IMR-90 (cell line): ENCODE measurements at regions not wholly inside any gene's neighbourhood (a gene's known extent, or its start where the extent isn't known, plus 50 kb on each side); places are given as distances from the start of the nearest gene placed in this dataset.

Experiments
- ATAC-seq: fragments of 200-7000 bp; cut with Tn5 transposase; 2 replicates; pipeline ENCODE4 v1.9.1; 2020; ENCODE audit warnings: low read depth, mild to moderate bottlenecking, moderate library complexity
- BruUV-seq: library from RNA; stranded (reverse); fragments of 400-500 nt; replicated peaks from 2 replicates; lab custom pipeline; 2021; lab: Mats Ljungman, UMichigan
- CTCF ChIA-PET: fragments of 300-600 bp; formaldehyde crosslinking; extraction: SDS; loops from one replicate; lab custom pipeline; 2021; ENCODE audit warnings: antibody characterized with exemption; lab: Yijun Ruan, JAX
- POLR2A ChIA-PET: fragments of 300-600 bp; sonication (Branson Sonifier 250); formaldehyde crosslinking; loops from one replicate; lab custom pipeline; 2022; ENCODE audit warnings: antibody characterized with exemption; ENCODE audit not compliant: unreplicated experiment; lab: Charles Lee
- DNase-seq: peaks from one replicate; pipeline ENCODE4 v3.0.0; 2013
- H2AFZ ChIP-seq: replicated peaks from 2 replicates; pipeline ENCODE3; 2013; ENCODE audit warnings: low read length, mild to moderate bottlenecking; ENCODE audit not compliant: poor library complexity
- H2AK5ac ChIP-seq: 2 replicates; pipeline ENCODE4 v1.6.1; 2013; ENCODE audit warnings: low read depth, low read length, inconsistent platforms
- H2AK9ac ChIP-seq: replicated peaks from 2 replicates; pipeline ENCODE3; 2013; ENCODE audit warnings: mild to moderate bottlenecking, low read depth, low read length, moderate library complexity; ENCODE audit not compliant: poor library complexity
- H2BK120ac ChIP-seq: 2 replicates; pipeline ENCODE4 v1.6.1; 2013; ENCODE audit warnings: low read depth, low read length, inconsistent platforms
- H2BK15ac ChIP-seq: 3 replicates; pipeline ENCODE4 v1.6.1; 2013; ENCODE audit warnings: low read depth, low read length, inconsistent platforms
- H2BK20ac ChIP-seq: 2 replicates; pipeline ENCODE4 v1.6.1; 2013; ENCODE audit warnings: low read depth, mild to moderate bottlenecking, inconsistent platforms, low read length, moderate library complexity
- H2BK5ac ChIP-seq: 2 replicates; pipeline ENCODE4 v1.6.1; 2013; ENCODE audit warnings: mild to moderate bottlenecking, low read depth, low read length, inconsistent platforms; ENCODE audit not compliant: poor library complexity, severe bottlenecking
- H3K14ac ChIP-seq: replicated peaks from 2 replicates; pipeline ENCODE4 v1.6.1; 2013; ENCODE audit warnings: low read depth, low read length, inconsistent platforms
- H3K18ac ChIP-seq: 2 replicates; pipeline ENCODE4 v1.6.1; 2013; ENCODE audit warnings: low read depth, low read length, control low read depth
- H3K23ac ChIP-seq: 2 replicates; pipeline ENCODE4 v1.6.1; 2013; ENCODE audit warnings: low read depth, low read length, inconsistent platforms
- H3K27ac ChIP-seq: 2 replicates; pipeline ENCODE4 v1.5.1; 2013; ENCODE audit warnings: mild to moderate bottlenecking, control low read depth, low read length; ENCODE audit not compliant: insufficient read depth
- H3K27me3 ChIP-seq: 2 replicates; pipeline ENCODE4 v1.6.1; 2013; ENCODE audit warnings: low read length; ENCODE audit not compliant: control insufficient read depth, insufficient read depth
- H3K36me3 ChIP-seq: 2 replicates; pipeline ENCODE4 v1.6.1; 2013; ENCODE audit warnings: low read length, mixed read lengths; ENCODE audit not compliant: control insufficient read depth, insufficient read depth
- H3K4ac ChIP-seq: 2 replicates; pipeline ENCODE4 v1.6.1; 2013; ENCODE audit warnings: low read depth, low read length, inconsistent platforms
- H3K4me1 ChIP-seq: 2 replicates; pipeline ENCODE4 v1.6.1; 2013; ENCODE audit warnings: low read length, mixed read lengths; ENCODE audit not compliant: control insufficient read depth, insufficient read depth
- H3K4me2 ChIP-seq: 2 replicates; pipeline ENCODE4 v1.6.1; 2013; ENCODE audit warnings: low read depth, mild to moderate bottlenecking, control low read depth, low read length, moderate library complexity
- H3K4me3 ChIP-seq: 2 replicates; pipeline ENCODE4 v1.5.1; 2013; ENCODE audit warnings: low read depth, mild to moderate bottlenecking, control low read depth, low read length, moderate library complexity; ENCODE audit not compliant: insufficient read depth
- H3K56ac ChIP-seq: 2 replicates; pipeline ENCODE4 v1.6.1; 2013; ENCODE audit warnings: low read length, inconsistent platforms; ENCODE audit not compliant: insufficient read depth; ENCODE audit errors: extremely low read depth
- H3K79me1 ChIP-seq, 2 experiments: 2 replicates each; pipeline ENCODE4 v1.6.1; 2013; ENCODE audit warnings: low read length in 2 of 2, inconsistent platforms in 1 of 2, low read depth in 1 of 2
- H3K9ac ChIP-seq: 2 replicates; pipeline ENCODE4 v1.6.1; 2013; ENCODE audit warnings: low read depth, low read length, control low read depth
- H3K9me1 ChIP-seq: 2 replicates; pipeline ENCODE4 v1.6.1; 2013; ENCODE audit warnings: low read length, inconsistent platforms; ENCODE audit not compliant: insufficient read depth
- H3K9me3 ChIP-seq: 2 replicates; pipeline ENCODE4 v1.6.1; 2013; ENCODE audit warnings: low read length; ENCODE audit not compliant: control insufficient read depth, insufficient read depth
- H4K20me1 ChIP-seq: 2 replicates; pipeline ENCODE4 v1.6.1; 2013; ENCODE audit warnings: low read length, inconsistent platforms; ENCODE audit not compliant: insufficient read depth
- H4K5ac ChIP-seq: 2 replicates; pipeline ENCODE4 v1.6.1; 2013; ENCODE audit warnings: mild to moderate bottlenecking, low read depth, low read length, control low read depth
- H4K8ac ChIP-seq, 2 experiments: 2 replicates each; pipeline ENCODE4 v1.6.1; 2013; ENCODE audit warnings: low read depth in 2 of 2, low read length in 2 of 2, control low read depth in 1 of 2, inconsistent platforms in 1 of 2
- H4K91ac ChIP-seq: 2 replicates; pipeline ENCODE4 v1.6.1; 2013; ENCODE audit warnings: low read depth, low read length, inconsistent platforms; ENCODE audit not compliant: insufficient read depth
- BHLHE40 ChIP-seq: fragments of 150-350 bp; IDR thresholded peaks from 2 replicates; pipeline ENCODE4 v1.6.1; 2016; ENCODE audit warnings: mild to moderate bottlenecking, low read depth, low read length
- CEBPB ChIP-seq: IDR thresholded peaks from 2 replicates; pipeline ENCODE4 v1.6.1; 2012; ENCODE audit warnings: low read depth, low read length, improper control_type of control experiment
- CHD1 ChIP-seq: IDR thresholded peaks from 2 replicates; pipeline ENCODE4 v1.6.1; 2012; ENCODE audit warnings: low read depth, low read length, improper control_type of control experiment
- CTCF ChIP-seq: conservative IDR thresholded peaks from 2 replicates; pipeline ENCODE4 v1.5.1; 2012; ENCODE audit warnings: mild to moderate bottlenecking, low read depth, low read length, improper control_type of control experiment
- ELK1 ChIP-seq: fragments of 150-350 bp; IDR thresholded peaks from 2 replicates; pipeline ENCODE4 v1.6.1; 2016; ENCODE audit warnings: low read depth, mild to moderate bottlenecking, low read length, moderate library complexity, borderline replicate concordance
- FOS ChIP-seq: fragments of 150-350 bp; IDR thresholded peaks from 2 replicates; pipeline ENCODE4 v1.6.1; 2016; ENCODE audit warnings: low read depth, low read length
- MAFK ChIP-seq: IDR thresholded peaks from 2 replicates; pipeline ENCODE4 v1.6.1; 2012; ENCODE audit warnings: low read depth, low read length, improper control_type of control experiment
- MAZ ChIP-seq: IDR thresholded peaks from 2 replicates; pipeline ENCODE4 v1.6.1; 2012; ENCODE audit warnings: low read depth, mild to moderate bottlenecking, low read length, improper control_type of control experiment, moderate library complexity, borderline replicate concordance
- MXI1 ChIP-seq: IDR thresholded peaks from 2 replicates; pipeline ENCODE4 v1.6.1; 2012; ENCODE audit warnings: low read depth, mild to moderate bottlenecking, low read length, moderate library complexity, borderline replicate concordance
- NFE2L2 ChIP-seq: fragments of 150-350 bp; IDR thresholded peaks from 2 replicates; pipeline ENCODE4 v1.6.1; 2016; ENCODE audit warnings: low read depth, mild to moderate bottlenecking, low read length
- POLR2A ChIP-seq: IDR thresholded peaks from 2 replicates; pipeline ENCODE4 v1.6.1; 2012; ENCODE audit warnings: mild to moderate bottlenecking, low read depth, low read length
- RAD21 ChIP-seq: IDR thresholded peaks from 2 replicates; pipeline ENCODE4 v1.6.1; 2012; ENCODE audit warnings: low read length, improper control_type of control experiment
- RCOR1 ChIP-seq: IDR thresholded peaks from 2 replicates; pipeline ENCODE4 v1.6.1; 2012; ENCODE audit warnings: mild to moderate bottlenecking, low read length, improper control_type of control experiment; ENCODE audit not compliant: insufficient replicate concordance
- RFX5 ChIP-seq: IDR thresholded peaks from 2 replicates; pipeline ENCODE4 v1.8.0; 2012; ENCODE audit warnings: low read depth, mild to moderate bottlenecking, low read length, moderate library complexity
- SMC3 ChIP-seq: fragments of 150-350 bp; IDR thresholded peaks from 2 replicates; pipeline ENCODE4 v1.6.1; 2016; ENCODE audit warnings: low read depth, mild to moderate bottlenecking, antibody characterized with exemption, low read length, moderate library complexity
- USF2 ChIP-seq: fragments of 150-350 bp; IDR thresholded peaks from 2 replicates; pipeline ENCODE4 v1.6.1; 2017; ENCODE audit warnings: mild to moderate bottlenecking, antibody characterized with exemption, low read length, low read depth
- WGBS, 2 experiments: methylation state at CpG; one replicate each; pipeline versions ENCODE4 v1.1.5 to v1.1.7; 2013; ENCODE audit warnings: missing lambda C conversion rate in 2 of 2; ENCODE audit not compliant: insufficient read length in 1 of 2; ENCODE audit errors: extremely low coverage in 2 of 2; 5-methylcytosine and 5-hydroxymethylcytosine counted together
- dilution Hi-C: fragments of 300-500 bp; cut with HindIII; formaldehyde crosslinking; loops from one replicate; pipeline ENCODE4 v1.14.3; 2018; ENCODE audit warnings: low sequenced_read_pairs; ENCODE audit not compliant: unreplicated experiment
- in situ Hi-C: fragments of 300-500 bp; cut with MboI; formaldehyde crosslinking; loops from 3 replicates; pipeline ENCODE4 v1.14.3; 2019; ENCODE audit warnings: low sequenced_read_pairs, inconsistent platforms, mixed read lengths
- intact Hi-C: fragments of 100-400 bp; cut with micrococcal nuclease; formaldehyde crosslinking; loops from 2 replicates; pipeline ENCODE4 v1.10.0; 2022

- ATAC-seq, result no peak
- no peak overlapping the region for H2AK5ac ChIP-seq
- no peak for DNase-seq
- no peak overlapping the region for H3K4me3 ChIP-seq
- no peak overlapping the region for H2BK120ac ChIP-seq
- H3K23ac ChIP-seq, result peak overlapping the region; percentile 5
- H3K36me3 ChIP-seq, result no peaks in the 10 kb centered on the region
- dilution Hi-C loops (no loop called here), intact Hi-C loops (loop anchor here (5.0 kb wide), 2 partner anchors 108 to 242 kb away; no protein-coding TSS in a partner anchor), in situ Hi-C loops (no loop called here)
- CTCF ChIA-PET, result no interaction called here
- H2BK15ac ChIP-seq, result no peak overlapping the region
- BruUV-seq, result no TSS peak
- H4K91ac ChIP-seq, result no peak overlapping the region
- H2AK9ac ChIP-seq, result no peak overlapping the region
- H4K5ac ChIP-seq, result no peak overlapping the region
- no peak overlapping the region; the same call in 1 of the 2 replicates for H3K56ac ChIP-seq
- H3K4ac ChIP-seq, result no peak overlapping the region
- no peak overlapping the region for H2BK20ac ChIP-seq
- H3K18ac ChIP-seq, result no peak overlapping the region
- no peak overlapping the region for H4K8ac ChIP-seq
- POLR2A ChIA-PET, result no interaction called here
- H4K20me1 ChIP-seq, result no peaks in the 10 kb centered on the region
- no peak overlapping the region for H2BK5ac ChIP-seq
- H3K9me1 ChIP-seq, result 0 out of 2 replicates have a peak, but pooled peaks cover 6% of the 10 kb centered on the region
- no peak overlapping the region for H3K14ac ChIP-seq
- no peak overlapping the region for H2AFZ ChIP-seq
- no peak for TF ChIP-seq RCOR1
- no peak for TF ChIP-seq CHD1
- no peak for TF ChIP-seq MAFK
- TF ChIP-seq MXI1, result no peak
- no peak for TF ChIP-seq SMC3
- TF ChIP-seq RFX5, result no peak
- TF ChIP-seq NFE2L2, result no peak
- TF ChIP-seq CEBPB, result no peak
- no peak for TF ChIP-seq USF2
- no peak for TF ChIP-seq ELK1
- no peak for TF ChIP-seq MAZ
- TF ChIP-seq POLR2A, result no peak
- no peak for TF ChIP-seq RAD21
- no peak for TF ChIP-seq BHLHE40
- no peak for TF ChIP-seq FOS
- no peak for TF ChIP-seq CTCF
- H3K27me3 ChIP-seq, result no peaks in the 10 kb centered on the region
- no peak overlapping the region for H3K4me2 ChIP-seq
- no CpG with 5 or more reads among the region's 3 CpGs for WGBS, 2 experiments
- H3K9ac ChIP-seq, result no peak overlapping the region
- H3K79me1 ChIP-seq, result no peaks in the 10 kb centered on the region
- H3K27ac ChIP-seq, result no peak overlapping the region
- H3K4me1 ChIP-seq, result peaks cover 7% of the 10 kb centered on the region
- no peaks in the 10 kb centered on the region for H3K9me3 ChIP-seq
Measured at GRCh38 chr2:204449977-204450376, 95.3 kb upstream of the PARD3B start.
